HS-27A (cell line): ENCODE measurements at regions not wholly inside any gene's neighbourhood (a gene's known extent, or its start where the extent isn't known, plus 50 kb on each side); places are given as distances from the start of the nearest gene placed in this dataset.
"Not testable (repeated sequence)": the region's sequence is repeated elsewhere in the genome, so short reads cannot be mapped to it uniquely, and the experiment has no call there.

Source experiments
- DNase-seq: peaks from one replicate; pipeline ENCODE4 v3.0.0-alpha.2; 2012; ENCODE audit warnings: low read depth, missing footprints

GRCh38 chr9:82911996-82912395 is 150.9 kb downstream of the RASEF start:
- DNase-seq, result no peak

- DNase-seq, result no peak
These were observed 150.3 kb downstream of the RASEF start for GRCh38 chr9:82912645-82913044.

GRCh38 chr9:82916238-82916637 is 146.7 kb downstream of the RASEF start:
- DNase-seq, result not testable (repeated sequence)

GRCh38 chr9:82920154-82920553 is 142.8 kb downstream of the RASEF start:
- DNase-seq, result no peak

- no peak for DNase-seq
These were observed 140.3 kb downstream of the RASEF start for GRCh38 chr9:82922686-82923085.

GRCh38 chr9:82923092-82923911 is 139.6 kb downstream of the RASEF start:
- no peak for DNase-seq

GRCh38 chr9:82923912-82924605 is 138.9 kb downstream of the RASEF start:
- no peak for DNase-seq
